ENCODE measurements at regions not wholly inside any gene's neighbourhood (a gene's known extent, or its start where the extent isn't known, plus 50 kb on each side); places are given as distances from the start of the nearest gene placed in this dataset.

GRCh38 chr7:22911889-22912288 is 89.2 kb upstream of the TOMM7 start:
- no peak for DNase-seq (ENCODE audit: low read depth)

DNA sequence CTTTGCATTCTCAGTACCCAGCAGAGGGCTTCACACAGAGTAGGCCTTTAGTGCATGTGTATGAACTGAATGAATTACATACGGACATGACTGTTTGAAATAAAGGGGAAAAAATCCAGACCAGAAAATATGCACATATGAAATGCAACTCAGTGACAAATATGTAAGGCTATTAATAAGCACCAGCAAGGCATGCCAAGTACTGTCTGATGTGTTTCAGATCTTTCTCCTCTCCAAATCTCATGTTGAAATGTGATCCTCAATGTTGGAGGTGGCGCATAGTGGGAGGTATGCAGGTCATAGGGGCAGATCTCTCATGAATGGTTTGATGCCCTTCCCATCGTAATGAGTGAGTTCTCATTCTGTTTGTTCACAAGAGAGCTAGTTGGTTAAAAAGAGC is 87.3 kb upstream of the TOMM7 start:
- no peak for DNase-seq (ENCODE audit: low read depth)

DNA sequence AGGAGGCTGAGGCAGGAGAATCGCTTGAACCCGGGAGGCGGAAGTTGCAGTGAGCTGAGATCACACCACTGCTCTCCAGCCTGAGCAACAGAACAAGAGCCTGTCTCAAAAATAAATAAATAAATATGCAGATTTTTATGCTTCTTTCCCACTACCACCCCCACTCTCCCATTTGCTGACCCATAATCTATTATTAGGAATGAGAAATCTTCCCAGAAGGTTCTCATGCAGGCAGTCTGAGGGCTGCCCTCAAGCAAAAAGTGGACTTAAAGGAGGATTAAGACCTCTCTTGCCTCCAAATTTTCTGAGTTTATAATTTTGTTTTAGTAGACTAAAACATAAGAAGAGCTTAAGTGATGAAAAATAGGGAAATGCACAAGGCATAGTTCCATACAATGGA is 85.2 kb upstream of the TOMM7 start:
- no peak for DNase-seq (ENCODE audit: low read depth)

- DNase-seq (ENCODE audit: low read depth) = no peak
Observed at GRCh38 chr7:22900784-22901183, 78.1 kb upstream of the TOMM7 start.

DNA sequence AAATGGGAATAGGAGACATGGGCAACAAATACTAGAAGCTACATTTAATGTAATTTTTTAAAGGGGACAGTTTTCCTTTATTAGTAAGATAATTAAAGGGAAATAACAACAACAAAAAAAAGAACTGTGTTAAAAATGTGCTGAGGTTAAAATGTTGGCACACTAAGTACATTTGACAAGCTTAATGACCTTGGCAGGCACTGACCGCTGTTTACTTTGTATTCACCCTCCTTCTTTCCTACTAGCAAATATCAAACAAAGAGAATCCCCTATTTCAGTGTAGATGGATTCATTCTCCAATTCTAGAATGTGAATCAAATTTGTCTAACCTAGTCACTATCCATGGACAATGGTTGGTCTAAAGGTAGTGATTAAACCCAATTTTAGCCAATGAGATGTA is 77.5 kb upstream of the TOMM7 start:
- DNase-seq (ENCODE audit: low read depth) = no peak

GRCh38 chr7:22896917-22897316 is 74.3 kb upstream of the TOMM7 start:
- no peak for DNase-seq (ENCODE audit: low read depth)

- no peak for DNase-seq (ENCODE audit: low read depth)
Observed at GRCh38 chr7:22895828-22896165, 73.1 kb upstream of the TOMM7 start.

GRCh38 chr7:22895140-22895827 is 72.6 kb upstream of the TOMM7 start:
- DNase-seq (ENCODE audit: low read depth) = no peak

DNA sequence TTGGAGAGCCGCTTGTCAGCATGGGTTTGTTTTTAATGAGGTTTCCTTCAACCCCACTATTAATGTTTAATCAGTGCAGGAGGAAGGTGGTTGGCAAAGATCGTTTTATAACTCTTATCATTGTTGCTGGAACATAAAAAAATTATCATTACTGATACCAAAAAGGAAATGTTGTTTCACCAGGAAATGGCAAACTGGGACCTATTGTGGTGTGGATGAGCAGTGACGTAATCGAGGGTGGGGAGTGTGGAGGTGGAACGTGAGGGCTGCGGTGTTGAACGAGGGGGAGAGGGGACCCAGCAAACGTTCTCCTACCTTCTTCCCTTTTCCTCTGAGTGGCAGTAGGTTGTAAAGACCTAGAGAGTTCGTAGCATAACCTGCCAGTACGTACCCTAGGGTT is 71.9 kb upstream of the TOMM7 start:
- DNase-seq (ENCODE audit: low read depth) = no peak

GRCh38 chr7:22890773-22891172 is 68.1 kb upstream of the TOMM7 start:
- no peak for DNase-seq (ENCODE audit: low read depth)

DNA sequence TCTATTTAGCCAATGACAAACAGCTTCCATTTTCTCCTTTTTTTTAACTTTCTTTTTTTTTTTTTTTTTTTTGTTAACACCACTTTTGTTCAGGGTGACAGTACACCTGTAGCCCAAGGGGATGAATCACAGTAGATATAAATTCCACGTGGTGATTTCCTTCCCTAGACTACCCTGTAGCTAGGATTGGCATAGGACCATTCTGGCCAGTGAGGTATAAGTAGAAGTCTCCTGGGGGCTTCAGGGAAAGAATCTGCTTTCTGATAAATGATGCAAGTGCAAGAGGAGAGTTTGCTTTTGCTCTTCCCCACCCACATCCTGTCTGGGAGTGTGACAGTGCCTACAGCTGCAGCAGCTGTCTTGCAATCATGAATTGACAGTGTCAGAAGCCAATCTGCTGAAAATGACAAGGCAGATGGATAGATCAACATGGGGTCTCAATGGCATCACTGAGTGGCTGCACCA is 63.2 kb upstream of the TOMM7 start:
- no peak for DNase-seq (ENCODE audit: low read depth)

- no peak for DNase-seq (ENCODE audit: low read depth)
Observed at GRCh38 chr7:22884911-22885788, 62.5 kb upstream of the TOMM7 start.

- no peak for DNase-seq (ENCODE audit: low read depth)
Observed at GRCh38 chr7:22882106-22882505, 59.5 kb upstream of the TOMM7 start.

GRCh38 chr7:22879709-22880306 is 57.2 kb upstream of the TOMM7 start:
- DNase-seq (ENCODE audit: low read depth) = no peak

- DNase-seq (ENCODE audit: low read depth) = no peak
Observed at GRCh38 chr7:22879280-22879679, 56.6 kb upstream of the TOMM7 start.

GRCh38 chr7:22876986-22877729 is 54.5 kb upstream of the TOMM7 start:
- no peak for DNase-seq (ENCODE audit: low read depth)

- no peak for DNase-seq (ENCODE audit: low read depth)
Observed at GRCh38 chr7:22875470-22875869, 52.8 kb upstream of the TOMM7 start.

- no peak for DNase-seq (ENCODE audit: low read depth)
Observed at GRCh38 chr7:22874904-22875303, 52.3 kb upstream of the TOMM7 start.
